Kidney glomerular epithelial cell (primary cell): ENCODE measurements at regions not wholly inside any gene's neighbourhood (a gene's known extent, or its start where the extent isn't known, plus 50 kb on each side); places are given as distances from the start of the nearest gene placed in this dataset.

ENCODE experiments used
- DNase-seq: peaks from one replicate; lab custom pipeline; 2025; lab: John Stamatoyannopoulos, UW

DNA sequence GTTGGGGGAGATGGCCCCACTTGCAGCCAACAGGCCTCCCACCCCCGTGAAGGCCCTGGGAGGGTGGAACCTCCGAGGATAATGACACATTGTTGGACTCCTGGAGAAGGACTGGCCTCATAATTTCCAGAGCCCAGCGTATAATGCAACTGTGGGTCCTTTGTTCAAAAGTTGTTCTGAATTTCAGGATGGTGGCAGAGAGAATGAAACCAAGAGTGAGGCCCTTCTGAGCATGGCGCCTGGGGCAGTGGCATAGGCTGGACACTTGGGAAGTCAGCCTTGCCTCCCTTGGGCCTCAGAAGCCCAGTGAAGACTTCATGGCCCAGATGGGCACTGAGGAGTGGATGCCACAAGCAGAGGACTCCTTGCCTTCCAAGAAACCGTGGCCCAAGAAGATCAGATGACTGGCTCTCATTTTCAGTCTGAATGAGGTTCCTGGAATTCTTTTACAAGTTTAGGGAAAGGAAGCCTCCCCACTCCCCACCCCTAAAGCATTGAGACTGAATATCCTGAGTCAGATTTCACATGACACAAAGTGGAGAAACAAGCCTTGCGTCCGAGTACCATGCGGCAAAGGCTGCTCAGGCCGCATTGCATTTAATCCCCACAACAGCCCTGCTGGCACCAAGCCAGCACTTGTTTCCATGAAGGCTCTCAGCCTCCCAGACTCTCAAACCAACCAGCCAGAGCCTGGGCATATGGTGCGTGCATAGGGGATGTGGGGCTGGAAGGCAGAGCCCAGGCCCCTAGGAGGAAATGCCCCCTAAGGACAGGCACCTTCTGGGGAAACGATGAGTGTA lies 96.7 kb upstream of the SMIM23 start:
- no peak for DNase-seq

DNA sequence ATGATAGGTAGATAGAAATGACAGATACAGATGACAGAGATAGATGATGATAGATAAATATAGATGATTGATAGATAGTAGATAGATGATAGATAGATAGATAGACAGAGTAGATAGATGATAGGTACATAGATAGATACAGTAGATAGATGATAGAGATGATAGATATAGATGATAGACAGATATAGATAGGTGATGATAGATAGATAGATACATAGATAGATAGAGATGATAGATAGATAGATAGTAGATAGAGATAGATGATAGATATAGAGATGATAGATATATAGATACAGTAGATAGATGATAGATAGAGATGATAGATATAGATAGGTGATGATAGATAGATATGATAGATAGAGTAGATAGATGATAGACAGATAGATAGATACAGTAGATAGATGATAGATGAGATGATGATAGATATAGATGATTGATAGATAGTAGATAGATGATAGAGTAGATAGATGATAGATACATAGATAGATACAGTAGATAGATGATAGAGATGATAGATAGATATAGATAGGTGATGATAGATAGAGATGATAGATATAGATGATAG lies 95.7 kb upstream of the SMIM23 start:
- DNase-seq: no peak

- no peak for DNase-seq
Observed at GRCh38 chr5:171692107-171692506, 93.5 kb upstream of the SMIM23 start.

DNA sequence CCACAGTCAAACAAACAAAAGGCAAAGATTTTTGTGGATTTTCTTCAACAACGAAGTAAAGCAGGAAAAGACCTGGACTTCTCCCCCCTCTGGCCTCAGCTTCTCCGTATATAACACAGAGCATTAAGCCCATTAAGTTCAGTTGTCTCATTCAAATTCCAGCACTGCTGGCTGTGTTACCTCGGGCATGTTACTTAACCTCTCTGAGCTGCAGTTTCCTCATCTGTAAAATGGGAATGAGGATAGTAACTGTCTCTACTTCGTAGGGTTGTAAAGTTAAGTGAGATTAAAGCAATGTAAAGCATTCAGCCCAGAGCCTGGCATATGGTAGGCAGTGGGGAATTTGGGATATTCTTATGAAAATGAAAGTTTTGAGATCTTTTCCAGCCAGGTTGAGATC lies 92.7 kb upstream of the SMIM23 start:
- no peak for DNase-seq

- DNase-seq: no peak
Observed at GRCh38 chr5:171693412-171693811, 92.2 kb upstream of the SMIM23 start.

DNA sequence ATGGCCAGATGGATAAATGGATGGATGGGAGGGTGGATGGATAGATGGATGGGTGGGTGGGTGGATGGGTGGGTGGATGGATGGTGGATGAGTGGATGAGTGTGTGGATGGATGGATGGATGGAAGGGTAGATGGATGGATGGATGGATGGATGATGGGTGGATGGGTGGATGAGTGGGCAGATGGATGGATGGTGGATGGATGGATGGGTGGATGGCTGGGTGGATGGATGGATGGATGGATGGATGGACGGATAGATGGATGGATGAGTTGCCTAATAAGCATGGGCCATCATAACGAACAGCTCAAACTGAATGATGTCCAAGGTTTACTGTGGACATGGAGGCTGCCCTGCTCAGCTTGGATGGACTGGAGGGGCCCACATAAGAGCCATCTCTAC lies 89.8 kb upstream of the SMIM23 start:
- DNase-seq: no peak

GRCh38 chr5:171697221-171698102 lies 88.2 kb upstream of the SMIM23 start:
- DNase-seq: no peak

DNA sequence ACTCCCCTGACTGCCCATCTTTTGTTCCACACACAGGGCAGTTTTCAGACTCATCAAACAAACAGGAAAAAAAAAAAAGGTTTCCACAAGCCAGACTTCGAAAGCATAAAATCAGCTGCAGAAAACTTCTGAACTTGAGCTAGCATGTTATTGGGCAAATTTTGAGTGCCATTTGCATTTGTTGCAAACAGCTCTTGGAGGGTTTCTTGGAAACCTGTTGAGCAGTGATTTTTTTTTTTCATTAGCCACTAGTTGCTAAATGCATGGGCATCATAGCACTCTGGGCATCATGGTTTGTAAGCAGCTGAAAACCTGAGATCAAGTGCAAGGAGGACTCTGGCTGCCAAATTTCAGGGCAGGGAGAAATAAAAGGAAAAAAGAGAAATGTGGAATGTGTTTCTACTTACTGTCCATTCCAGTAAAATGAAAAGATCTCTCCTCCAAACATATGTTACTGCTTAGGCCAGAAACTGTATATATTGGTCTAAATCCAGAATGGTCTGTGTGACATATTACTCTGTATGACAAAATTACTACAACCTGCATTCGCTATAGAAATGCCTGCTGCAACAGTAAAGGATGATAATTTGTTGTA lies 85.2 kb upstream of the SMIM23 start:
- DNase-seq: no peak

DNA sequence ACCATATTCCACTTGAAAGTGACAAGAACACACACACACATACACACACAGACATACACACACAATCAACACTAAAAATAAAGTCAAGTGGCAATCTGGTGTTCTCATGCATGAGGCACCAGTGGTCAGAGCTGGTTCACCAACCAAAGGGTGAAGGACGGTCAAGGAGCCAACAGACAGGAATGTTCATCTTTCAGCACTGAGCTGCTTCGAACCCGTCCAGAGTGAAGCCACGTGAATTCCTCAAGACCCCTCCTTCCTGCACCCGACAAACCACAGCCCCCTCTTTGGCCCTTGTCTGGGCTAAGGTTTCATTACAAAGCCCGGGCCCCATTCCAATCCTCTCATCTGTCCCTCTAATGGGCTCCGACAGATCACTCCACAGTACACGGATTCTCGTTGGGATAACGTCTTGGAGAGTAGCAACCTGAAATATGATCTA lies 84.5 kb upstream of the SMIM23 start:
- DNase-seq: no peak

DNA sequence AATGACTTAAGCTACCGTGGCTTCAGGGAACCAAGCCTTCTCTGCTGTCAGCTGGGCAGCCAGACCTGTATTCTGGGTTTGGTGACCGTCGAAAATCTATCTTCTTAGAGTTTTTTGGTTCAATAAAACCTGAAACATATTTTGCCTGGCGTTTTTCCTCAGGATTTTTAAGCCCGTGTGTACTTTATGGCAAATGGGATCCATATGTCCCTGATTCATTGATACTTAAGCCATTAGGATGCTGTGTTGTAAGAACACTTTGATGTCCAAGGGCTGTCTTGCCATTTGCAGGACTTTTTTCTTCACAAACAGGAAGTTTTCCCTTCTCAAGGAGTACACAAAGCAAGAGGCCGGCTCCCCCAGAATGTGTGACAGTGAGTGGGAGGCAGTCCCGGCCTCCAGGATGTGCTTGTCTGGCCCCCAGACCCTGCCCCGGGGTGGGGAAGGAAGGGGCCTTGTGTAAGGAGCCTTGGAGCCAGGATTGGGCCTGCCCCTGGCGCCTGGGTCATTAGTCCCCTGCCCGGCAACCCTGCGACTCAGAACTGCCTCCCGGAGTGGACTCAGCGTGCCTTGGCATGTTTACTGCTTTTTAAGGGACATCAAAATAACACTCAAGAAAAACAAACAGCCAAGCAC lies 83.4 kb upstream of the SMIM23 start:
- DNase-seq: no peak

DNA sequence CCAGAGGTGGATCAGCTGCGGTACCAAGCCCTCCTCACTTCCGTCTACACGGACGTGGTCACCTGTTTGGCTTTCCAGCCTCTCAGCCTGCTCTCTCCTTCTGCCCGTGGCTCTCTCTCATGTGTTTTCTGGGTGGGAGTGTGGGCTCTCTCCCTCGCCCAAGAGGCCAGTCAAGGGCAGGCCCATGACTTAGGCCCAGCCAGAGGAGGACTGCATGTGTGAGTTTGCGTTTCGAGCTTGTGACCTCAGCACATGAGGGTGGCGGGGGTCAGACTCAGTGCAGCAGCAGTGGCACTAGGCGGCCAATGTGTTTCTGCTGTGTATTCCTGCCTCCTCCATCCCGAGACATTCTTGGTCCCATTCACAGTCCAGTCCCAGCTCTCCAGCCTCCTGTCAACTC lies 82.5 kb upstream of the SMIM23 start:
- no peak for DNase-seq

GRCh38 chr5:171705036-171705435 lies 80.6 kb upstream of the SMIM23 start:
- no peak for DNase-seq

GRCh38 chr5:171705830-171706468 lies 79.7 kb upstream of the SMIM23 start:
- no peak for DNase-seq

GRCh38 chr5:171706736-171707441 lies 78.7 kb upstream of the SMIM23 start:
- DNase-seq: no peak

DNA sequence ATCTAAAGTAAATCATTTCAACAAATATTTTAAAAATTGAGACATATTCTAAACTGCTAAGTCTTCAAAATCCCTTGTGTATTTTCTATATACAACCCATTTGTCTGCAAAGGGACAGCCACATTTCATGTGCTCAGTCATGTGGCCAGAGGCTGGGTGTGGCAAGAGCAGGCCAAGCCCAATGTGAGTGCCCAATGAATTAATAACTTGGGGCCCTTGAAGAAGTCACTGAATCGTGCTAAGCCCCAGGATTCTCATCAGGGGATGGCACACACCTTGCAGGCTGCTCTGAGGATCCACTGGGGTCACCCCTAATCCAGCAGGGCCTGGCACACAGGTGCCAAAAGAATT lies 78.2 kb upstream of the SMIM23 start:
- no peak for DNase-seq

DNA sequence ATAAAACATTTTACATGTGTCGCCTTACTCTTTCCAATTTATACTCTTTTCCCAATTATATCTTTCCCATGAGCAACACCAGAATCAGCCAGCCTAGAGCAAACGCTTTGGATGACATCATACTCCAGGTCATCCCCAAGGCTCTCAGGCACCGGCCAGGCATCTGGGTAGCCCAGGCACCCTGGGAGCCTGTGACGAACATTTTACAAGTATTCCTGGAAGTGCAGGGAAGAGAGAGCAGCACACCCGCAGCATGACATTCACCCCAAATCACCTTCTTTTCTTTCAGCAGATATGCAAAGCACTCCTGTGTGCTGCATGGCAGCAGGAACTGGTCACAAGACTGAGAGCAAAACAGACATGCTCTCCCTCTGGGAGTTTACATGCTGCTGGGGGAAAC lies 75.7 kb upstream of the SMIM23 start:
- no peak for DNase-seq

- no peak for DNase-seq
Observed at GRCh38 chr5:171710451-171711024, 75.1 kb upstream of the SMIM23 start.

DNA sequence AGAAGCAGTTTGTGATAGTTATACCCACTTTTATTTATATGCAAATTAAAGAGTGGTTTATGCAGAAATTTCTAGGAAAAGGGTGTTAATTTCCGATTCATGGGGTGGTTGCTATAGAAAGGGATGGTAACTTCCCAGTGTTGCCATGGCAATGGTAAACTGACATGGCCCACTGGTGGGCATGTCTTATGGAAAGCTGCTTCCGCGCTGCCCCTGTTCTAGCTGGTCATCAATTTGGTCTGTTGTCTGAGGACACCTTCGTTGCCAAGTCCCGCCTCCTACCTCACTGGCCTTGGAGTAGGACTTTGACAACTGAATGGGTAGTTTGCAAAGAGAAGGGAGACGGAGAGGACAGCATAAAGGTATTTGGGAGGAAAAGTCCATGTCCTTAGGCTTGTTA lies 74.0 kb upstream of the SMIM23 start:
- no peak for DNase-seq

DNA sequence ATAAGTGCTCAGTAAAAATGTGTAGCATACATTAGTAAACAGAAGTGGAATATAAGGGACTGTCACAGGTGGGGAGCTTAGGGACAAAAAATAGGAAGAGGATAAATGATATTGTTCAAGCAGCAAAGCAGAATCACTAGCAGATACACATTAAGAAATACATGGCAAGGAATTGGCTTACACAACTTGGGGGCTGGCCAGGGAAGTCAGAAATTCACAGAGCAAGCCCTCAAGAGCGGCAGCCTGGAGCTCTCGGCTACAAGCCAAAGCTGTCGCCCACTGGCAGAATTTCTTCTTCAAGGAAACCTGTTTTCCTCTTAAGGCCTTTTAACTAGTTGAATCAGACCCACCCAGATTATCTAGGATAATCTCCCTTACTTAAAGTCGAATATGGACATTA lies 73.0 kb upstream of the SMIM23 start:
- DNase-seq: no peak

- no peak for DNase-seq
Observed at GRCh38 chr5:171713152-171713551, 72.5 kb upstream of the SMIM23 start.

GRCh38 chr5:171714261-171714660 lies 71.4 kb upstream of the SMIM23 start:
- no peak for DNase-seq
